GM18507 (cell line): ENCODE measurements at regions not wholly inside any gene's neighbourhood (a gene's known extent, or its start where the extent isn't known, plus 50 kb on each side); places are given as distances from the start of the nearest gene placed in this dataset.
A peak's percentile ranks its signal among the peaks of the same experiment; 100 is the strongest.
"Not testable (repeated sequence)": the region's sequence is repeated elsewhere in the genome, so short reads cannot be mapped to it uniquely, and the experiment has no call there.

ENCODE experiments used
- DNase-seq: peaks from one replicate; pipeline ENCODE4 v3.0.0; 2011; ENCODE audit warnings: low read depth; ENCODE audit not compliant: insufficient read length; ENCODE audit errors: extremely low spot score
- FAIRE-seq: peaks from 2 replicates; lab custom pipeline; 2011; peaks lifted over from hg19 to GRCh38; lab: Jason Lieb, UNC

DNA sequence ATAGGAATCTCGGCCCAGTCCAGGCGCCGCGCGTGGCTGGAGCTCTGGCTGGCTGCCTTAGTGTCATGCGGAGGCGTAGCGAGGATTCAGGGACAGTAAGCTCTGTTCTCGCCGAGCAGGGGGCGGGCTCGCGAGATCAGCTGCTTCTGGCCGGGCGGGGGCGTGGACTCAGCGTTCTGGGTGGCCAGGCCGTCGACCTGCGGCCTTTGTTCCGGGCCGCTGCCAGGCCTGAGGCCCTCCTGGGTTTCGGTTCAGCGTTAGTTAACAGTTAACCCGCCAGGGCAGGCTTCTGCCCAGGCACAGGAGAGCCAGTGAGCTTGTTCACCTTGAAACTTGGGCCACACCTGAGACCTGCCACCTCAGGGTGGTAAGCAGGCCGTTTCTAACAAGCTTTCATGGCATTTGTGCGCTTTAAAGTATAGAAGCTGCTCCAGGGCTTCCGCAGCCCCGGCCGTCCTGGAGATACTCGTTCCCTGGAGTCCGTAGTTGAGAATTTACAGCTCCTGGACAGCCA lies 332.2 kb upstream of the SGCG start:
- FAIRE-seq, result no peak
- DNase-seq, result no peak

DNA sequence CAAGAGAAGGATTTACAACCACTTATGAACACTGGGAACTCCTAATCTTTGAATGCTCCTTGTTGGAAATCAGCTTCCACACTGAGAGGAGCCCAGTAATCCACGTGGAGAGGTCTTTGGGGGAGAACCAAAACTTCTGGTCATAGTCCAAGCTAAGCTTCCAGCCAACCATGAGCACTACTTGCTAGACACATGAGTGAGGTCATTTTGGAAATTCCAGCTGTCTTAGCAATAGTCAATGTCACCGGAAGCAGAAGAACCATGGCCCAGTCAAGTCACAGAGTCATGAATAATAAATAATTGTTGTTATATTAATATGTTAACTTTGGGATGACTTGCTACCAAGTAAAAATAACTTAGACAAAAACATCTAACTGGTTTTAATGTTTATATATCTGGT lies 324.9 kb upstream of the SGCG start:
- no peak for DNase-seq
- FAIRE-seq, result no peak

DNA sequence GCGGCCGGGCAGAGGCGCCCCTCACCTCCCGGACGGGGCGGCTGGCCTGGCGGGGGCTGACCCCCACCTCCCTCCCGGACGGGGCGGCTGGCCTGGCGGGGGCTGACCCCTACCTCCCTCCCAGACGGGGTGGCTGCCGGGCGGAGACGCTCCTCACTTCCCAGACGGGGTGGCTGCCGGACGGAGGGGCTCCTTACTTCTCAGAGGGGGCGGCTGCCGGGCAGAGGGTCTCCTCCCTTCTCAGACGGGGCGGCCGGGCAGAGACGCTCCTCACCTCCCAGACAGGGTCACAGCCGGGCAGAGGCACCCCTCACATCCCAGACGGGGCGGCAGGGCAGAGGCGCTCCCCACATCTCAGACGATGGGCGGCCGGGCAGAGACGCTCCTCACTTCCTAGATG lies 321.8 kb upstream of the SGCG start:
- DNase-seq, FAIRE-seq: not testable (repeated sequence)

DNA sequence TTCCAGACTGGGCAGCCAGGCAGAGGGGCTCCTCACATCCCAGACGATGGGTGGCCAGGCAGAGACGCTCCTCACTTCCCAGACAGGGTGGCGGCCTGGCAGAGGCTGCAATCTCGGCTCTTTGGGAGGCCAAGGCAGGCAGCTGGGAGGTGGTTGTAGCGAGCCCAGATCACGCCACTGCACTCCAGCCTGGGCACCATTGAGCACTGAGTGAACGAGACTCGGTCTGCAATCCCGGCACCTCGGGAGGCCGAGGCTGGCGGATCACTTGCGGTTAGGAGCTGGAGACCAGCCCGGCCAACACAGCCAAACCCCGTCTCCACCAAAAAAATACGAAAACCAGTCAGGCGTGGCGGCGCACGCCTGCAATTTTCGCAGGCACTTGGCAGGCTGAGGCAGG lies 321.4 kb upstream of the SGCG start:
- not testable (repeated sequence) for FAIRE-seq

DNA sequence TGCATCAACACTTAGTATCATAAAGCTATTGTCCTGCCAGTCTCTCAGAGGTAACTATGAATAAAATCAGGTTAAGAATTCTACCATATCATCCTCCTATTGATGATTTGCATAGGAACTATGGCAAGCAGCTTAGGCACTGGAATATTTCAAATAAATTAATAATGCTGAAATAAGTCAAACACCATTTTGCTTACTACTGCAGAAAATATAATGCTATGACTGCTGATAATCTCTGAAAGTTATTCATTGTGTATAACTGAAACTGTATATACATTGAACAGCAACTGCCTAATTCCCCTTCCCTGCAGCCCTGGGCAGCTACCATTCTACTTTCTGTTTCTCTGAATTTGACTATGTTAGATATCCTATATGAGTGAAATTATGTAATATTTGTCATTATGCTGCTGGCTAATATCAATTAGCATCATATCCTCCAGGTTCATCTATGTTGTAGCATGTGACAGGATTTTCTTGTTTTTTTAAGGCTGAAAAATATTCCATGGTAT lies 318.8 kb upstream of the SGCG start:
- no peak for FAIRE-seq
- DNase-seq, result no peak

More for the DNA sequence above, 321.4 kb upstream of the SGCG start:
- not testable (repeated sequence) for DNase-seq

DNA sequence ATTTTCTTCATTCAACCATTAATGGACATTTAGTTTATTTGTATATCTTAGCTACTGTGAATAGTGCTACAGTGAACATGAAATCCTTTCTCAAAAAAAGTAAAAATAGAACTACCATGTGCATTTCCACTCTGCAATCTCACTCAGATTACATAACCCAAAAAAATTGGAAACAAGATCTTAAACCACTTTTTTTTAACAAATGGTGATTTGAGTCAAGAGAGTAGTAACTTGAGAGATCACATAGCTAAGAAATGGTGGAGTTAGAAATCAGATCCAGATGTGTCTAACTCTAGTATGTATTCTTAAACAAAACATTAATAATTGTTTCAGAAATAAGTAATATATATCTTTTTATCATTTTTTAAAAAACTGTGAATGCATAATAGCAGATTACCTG lies 318.3 kb upstream of the SGCG start:
- FAIRE-seq, result no peak
- no peak for DNase-seq

DNA sequence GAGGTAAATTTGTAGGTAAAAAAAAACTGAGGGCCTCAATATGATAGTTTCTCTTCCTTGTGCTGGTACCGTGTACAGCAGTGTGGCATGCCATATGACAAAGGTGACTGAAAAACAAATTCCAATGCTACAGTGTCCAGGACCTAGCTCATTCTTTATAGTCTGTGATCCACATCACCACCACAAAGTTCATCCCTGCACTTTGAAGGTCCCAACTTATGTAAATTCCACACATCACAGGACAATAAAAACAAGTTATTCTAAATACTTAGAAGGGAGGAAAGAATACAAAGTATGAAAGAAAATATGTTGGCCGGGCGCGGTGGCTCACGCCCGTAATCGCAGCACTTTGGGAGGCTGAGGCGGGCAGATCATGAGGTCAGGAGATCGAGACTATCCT lies 314.6 kb upstream of the SGCG start:
- DNase-seq (no peak), FAIRE-seq (no peak)

DNA sequence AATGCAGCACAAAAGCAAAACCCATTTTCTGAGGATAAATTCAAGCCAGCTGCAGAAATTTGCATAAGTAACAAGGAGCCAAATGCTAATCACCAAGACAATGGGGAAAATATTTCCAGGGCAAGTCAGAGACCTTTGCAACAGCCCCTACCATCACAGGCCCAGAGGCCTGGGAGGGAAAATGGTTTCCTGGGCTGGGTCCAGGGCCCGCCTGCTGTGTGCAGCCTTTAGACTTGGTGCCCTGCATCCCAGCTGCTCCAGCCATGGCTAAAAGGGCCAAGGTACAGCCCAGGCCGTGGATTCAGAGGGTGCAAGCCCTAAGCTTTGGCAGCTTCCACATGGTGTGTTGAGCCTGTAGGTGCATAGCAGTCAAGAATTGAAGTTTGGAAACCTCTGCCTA lies 309.5 kb upstream of the SGCG start:
- FAIRE-seq (no peak), DNase-seq (no peak)

DNA sequence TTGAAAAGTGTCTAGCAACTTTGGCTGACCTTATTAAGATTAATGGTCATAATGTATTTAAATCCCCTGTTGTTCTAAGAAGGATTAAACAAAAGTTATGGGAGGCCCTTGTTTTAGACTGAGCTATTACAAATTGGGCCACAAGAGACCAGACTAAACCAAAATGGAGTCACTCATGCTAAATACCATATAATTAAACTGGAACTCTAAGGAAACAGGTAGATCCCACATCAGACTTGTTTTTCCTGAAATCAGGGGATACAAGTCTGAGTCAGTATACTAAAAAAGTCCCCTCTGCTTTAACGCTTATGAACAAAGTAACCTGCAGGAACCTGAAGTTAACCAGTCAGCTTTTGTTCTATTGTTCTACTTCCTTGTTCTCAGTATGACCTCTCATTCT lies 305.9 kb upstream of the SGCG start:
- no peak for FAIRE-seq
- no peak for DNase-seq

DNA sequence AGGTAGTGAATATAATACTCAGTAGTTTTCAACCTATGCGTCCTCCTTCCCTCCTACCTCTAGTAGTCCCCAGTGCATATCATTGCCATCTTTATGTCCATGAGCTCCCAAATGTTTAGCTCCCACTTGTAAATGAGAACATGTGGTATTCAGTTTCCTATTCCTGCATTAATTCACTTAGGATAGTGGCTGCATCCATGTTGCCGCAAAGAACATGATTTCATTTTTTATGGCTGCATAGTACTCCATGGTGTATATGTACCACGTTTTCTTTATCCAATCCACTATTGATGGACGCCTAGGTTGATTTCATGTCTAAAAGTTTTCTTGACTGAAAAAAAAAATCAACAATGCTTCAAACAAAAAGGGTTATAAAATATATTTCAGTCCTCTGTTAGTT lies 303.4 kb upstream of the SGCG start:
- peak; percentile 54 for FAIRE-seq
- DNase-seq, result no peak

DNA sequence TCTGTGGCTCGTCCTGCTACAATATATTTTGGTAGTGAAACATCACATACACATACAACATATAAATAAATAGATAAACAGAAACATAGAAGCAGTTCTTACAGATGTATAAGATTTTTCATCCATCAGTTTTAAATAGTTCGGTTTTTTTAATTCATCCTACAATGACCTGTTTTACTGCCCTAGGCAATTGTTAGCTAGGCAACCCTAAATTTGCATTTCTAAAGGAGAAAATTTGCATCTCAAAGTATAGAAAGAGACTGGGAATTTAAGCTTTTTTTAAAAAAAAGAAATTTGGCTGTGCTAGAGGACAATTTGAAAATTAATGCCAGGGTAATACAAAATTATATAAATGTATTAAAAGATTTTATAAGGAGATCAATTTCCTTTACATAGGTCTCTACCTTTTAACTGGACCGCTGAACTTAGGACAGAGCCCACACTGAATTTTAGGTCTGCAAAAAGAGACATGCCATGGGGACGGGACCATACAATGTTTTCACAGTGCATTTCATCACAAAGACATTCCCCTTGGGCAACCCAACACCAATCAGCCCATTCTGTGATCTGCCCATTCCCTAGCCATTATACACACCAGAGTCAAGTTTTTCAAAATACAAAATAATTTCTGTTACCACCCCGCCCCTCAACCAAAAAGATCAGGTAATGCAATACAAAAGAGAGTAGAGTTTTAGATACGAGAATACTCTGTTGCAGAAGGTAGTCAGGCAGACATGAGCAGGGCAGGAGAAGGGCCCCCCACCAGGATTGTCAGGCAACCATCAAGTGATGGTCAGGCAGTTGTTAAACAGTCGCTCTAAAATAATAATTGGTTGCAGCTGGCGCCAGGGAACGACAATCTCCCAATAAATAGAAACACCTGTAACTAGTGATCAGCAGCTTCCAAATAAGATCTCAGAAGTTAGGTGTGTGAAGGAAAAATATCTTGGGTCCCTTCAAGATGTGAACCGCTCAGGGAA lies 299.7 kb upstream of the SGCG start:
- FAIRE-seq, result no peak
- DNase-seq, result no peak

DNA sequence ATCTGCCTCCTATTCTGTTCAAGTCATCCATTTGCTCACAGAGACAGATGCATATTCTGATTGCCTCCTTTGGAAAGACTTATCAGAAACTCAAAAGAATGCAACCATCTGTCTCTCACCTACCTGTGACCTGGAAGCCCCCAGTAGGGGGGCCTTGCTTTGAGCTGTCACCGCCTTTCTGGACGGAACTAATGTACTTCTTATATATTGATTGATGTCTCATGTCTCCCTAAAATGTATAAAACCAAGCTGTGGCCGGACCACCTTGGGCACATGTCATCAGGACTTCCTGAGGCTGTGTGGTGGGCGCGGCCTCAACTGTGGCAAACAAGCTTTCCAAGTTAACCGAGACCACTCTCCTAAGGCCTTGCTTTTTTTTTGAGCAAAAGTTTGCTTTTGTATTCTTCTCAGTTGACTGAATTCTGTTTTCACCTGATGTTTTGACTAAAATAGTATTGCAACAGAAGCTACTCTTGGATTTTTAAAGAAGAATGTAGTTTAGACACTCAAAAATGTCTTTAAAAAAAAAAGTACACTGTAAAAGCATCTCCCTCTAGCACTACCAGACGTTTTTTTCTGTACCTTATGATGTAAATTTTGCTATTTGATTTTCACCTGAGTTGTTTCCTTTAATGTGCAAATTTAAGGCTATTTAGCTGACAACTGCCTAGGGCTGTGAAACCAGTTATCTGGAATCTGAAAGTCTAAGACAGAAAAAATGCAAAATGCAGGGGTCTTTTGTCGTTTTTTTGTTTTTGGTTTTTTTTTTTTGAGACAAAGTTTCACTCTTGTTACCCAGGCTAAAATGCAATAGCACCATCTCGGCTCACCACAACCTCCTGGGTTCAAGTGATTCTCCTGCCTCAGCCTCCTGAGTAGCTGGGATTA lies 298.8 kb upstream of the SGCG start:
- peak; percentile 31 for FAIRE-seq
- DNase-seq, result not testable (repeated sequence)

DNA sequence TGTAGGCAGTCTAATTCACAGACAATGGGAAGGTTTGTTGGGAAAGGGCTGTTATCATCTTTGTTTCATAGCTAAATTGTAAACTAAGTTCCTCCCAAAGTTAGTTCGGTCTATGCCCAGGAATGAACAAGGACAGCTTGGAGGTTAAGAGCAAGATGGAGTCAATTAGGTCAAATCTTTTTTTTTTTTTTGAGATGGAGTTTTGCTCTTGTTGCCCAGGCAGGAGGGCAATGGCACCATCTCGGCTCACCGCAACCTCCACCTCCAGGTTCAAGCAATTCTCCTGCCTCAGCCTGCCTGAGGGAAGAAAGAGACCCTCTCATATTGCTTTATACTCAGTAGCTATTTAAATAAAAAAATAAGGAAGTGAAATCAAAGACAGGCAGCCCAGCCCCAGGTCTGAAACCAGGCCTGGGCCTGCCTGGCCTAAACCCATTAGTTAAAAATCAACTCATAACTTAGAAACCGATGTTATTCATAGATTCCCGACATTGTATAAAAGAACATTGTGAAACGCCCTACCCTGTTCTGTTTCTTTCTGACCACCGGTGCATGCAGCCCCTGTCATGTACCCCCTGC lies 297.4 kb upstream of the SGCG start:
- FAIRE-seq (peak; percentile 65), DNase-seq (no peak)

DNA sequence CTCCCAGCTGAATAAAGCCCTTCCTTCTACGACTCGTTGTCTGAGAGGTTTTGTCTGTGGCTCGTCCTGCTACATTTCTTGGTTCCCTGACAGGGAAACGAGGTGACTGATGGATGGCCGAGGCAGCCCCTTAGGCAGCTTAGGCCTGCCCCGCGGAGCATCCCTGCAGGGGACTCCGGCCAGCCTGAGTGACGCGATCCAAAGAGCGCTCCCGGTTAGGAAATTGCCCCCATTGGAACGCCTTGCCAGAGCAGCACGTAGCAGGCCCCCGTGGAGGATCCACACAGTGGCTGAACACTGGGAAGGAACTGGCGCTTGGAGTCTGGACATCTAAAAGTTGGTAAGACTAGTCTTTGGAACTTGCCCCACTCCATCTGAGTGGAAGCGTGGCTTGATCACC lies 296.8 kb upstream of the SGCG start:
- no peak for FAIRE-seq
- no peak for DNase-seq

DNA sequence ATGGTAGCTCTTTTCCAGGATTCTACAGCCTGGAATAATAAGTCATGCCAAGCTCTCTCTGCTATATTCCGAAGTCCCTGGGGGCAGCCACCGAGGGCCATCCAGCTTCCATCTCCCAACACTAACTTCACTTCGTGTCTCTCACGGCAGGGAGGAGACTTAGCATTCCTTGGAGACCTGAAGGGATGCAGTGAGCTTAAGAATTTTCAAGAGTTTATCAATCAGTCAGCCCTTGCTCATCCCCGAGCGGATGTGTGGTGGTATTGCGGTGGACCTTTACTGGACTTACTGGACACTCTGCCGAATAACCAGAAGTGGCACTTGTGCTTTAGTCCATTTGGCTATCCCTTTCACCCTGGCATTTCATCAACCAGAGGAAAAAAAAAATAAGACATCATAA lies 294.7 kb upstream of the SGCG start:
- not testable (repeated sequence) for FAIRE-seq, DNase-seq

DNA sequence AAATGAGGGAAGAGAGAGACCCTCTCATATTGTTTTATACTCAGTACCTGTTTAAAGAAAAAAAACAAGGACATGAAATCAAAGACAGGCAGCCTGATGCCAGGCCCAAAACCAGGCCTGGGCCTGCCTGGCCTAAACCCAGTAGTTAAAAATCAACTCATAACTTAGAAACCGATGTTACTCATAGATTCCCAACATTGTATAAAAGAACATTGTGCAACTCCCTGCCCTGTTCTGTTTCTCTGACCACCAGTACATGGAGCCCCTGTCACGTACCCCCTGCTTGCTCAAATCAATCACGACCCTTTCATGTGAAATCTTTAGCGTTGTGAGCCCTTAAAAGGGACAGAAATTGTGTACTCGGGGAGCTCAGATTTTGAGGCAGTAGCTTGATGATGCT lies 291.4 kb upstream of the SGCG start:
- not testable (repeated sequence) for FAIRE-seq, DNase-seq

DNA sequence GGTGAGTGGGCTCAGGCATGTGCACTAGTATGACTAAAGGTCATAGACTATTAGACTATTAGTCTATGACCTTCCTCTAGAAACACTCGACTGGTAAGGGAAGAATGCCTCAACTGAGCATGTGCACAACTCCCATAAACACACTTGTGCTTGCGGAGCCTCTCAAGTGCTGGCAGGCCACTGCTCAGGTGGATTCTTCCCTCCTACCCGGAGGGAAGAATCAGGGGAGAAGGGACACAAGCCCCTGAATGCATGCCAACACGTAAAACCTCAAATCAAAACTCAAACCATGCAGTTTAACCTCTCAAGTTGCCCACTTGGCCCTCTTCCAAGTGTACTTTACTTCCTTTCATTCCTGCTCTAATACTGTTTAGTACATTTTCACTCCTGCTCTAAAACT lies 287.6 kb upstream of the SGCG start:
- FAIRE-seq (no peak), DNase-seq (no peak)

DNA sequence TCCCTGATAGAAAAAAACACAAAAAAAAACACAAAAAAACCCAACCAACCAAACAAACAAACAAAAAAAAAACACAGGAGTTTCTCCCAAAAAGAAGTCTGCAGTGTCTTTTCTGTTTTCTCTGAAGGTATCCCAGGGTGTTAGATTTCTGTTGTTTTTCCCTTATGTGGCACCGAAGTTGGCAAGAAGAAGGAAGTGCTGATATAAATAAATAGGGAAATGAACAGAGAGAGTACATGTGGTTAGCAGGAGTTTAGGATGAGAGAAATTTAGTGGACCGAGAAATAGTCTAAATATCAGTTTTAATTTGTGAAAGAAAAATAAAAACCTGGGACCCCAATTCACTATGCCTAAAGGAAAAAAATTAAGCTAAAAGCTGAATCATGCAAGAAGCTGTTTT lies 287.0 kb upstream of the SGCG start:
- FAIRE-seq (no peak), DNase-seq (no peak)

DNA sequence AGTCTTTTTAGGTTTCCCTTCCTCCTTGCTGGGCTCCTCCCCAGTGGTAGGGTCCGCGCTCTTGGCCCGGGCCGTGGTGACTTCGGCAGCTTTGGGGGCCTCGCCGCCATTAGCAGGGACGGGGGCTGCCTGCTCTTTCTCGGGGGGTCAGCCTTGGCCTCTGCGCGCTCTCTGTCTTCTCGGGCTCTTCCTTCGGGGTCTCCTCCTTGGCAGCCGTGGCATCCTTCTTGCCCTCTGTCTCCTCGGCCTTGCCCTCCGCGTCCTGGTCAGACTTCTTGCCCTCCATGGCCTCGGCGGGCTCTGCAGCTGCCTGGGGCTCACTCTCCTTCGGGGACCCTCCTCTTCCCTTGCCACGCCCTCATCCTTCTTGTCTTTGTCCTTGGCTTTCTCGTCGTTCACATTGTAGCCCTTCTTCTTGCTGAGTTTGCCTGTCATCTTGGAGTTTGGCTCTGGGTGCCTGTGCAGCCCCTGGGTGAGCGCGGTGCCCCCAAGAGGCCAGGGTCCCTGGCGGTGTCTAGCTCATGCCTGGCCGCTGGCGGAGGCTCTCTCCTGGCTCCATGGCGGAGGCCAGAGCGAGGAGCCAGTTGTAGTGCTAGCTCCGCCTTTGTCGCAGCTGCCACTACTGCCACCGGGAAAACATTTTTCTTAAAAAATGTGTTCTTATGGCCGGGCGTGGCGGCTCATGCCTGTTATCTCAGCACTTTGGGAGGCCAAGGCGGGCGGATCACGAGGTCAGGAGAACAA lies 283.0 kb upstream of the SGCG start:
- FAIRE-seq (no peak), DNase-seq (no peak)
